ENCODE measurements at regions not wholly inside any gene's neighbourhood (a gene's known extent, or its start where the extent isn't known, plus 50 kb on each side); places are given as distances from the start of the nearest gene placed in this dataset.

GRCh38 chr2:22991844-22992243 lies 393.1 kb upstream of the KLHL29 start:
- no peak for TF ChIP-seq SIN3A (IDR thresholded peaks at IDR 0.05; ENCODE audit: borderline replicate concordance, insufficient read depth, low read length)
- no peak for TF ChIP-seq TAF1 (IDR thresholded peaks at IDR 0.05; ENCODE audit: borderline replicate concordance, insufficient read depth, low read length)
- no peak for TF ChIP-seq POLR2AphosphoS5 (IDR thresholded peaks at IDR 0.05; ENCODE audit: low read depth, low read length)
- TF ChIP-seq, protein P1, sequence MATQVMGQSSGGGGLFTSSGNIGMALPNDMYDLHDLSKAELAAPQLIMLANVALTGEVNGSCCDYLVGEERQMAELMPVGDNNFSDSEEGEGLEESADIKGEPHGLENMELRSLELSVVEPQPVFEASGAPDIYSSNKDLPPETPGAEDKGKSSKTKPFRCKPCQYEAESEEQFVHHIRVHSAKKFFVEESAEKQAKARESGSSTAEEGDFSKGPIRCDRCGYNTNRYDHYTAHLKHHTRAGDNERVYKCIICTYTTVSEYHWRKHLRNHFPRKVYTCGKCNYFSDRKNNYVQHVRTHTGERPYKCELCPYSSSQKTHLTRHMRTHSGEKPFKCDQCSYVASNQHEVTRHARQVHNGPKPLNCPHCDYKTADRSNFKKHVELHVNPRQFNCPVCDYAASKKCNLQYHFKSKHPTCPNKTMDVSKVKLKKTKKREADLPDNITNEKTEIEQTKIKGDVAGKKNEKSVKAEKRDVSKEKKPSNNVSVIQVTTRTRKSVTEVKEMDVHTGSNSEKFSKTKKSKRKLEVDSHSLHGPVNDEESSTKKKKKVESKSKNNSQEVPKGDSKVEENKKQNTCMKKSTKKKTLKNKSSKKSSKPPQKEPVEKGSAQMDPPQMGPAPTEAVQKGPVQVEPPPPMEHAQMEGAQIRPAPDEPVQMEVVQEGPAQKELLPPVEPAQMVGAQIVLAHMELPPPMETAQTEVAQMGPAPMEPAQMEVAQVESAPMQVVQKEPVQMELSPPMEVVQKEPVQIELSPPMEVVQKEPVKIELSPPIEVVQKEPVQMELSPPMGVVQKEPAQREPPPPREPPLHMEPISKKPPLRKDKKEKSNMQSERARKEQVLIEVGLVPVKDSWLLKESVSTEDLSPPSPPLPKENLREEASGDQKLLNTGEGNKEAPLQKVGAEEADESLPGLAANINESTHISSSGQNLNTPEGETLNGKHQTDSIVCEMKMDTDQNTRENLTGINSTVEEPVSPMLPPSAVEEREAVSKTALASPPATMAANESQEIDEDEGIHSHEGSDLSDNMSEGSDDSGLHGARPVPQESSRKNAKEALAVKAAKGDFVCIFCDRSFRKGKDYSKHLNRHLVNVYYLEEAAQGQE (IDR thresholded peaks at IDR 0.05; ENCODE audit: insufficient read depth in 1 of 2, low read depth in 2 of 2, low read length in 2 of 2): no peak

Data from PFSK-1 (cell line).